SH-SY5Y (cell line): ENCODE measurements at regions not wholly inside any gene's neighbourhood (a gene's known extent, or its start where the extent isn't known, plus 50 kb on each side); places are given as distances from the start of the nearest gene placed in this dataset.

ENCODE experiments used
- GATA2 ChIP-seq: IDR thresholded peaks from 2 replicates; pipeline ENCODE4 v1.6.1; 2011; ENCODE audit warnings: mild to moderate bottlenecking, low read depth, low read length
- GATA3 ChIP-seq: IDR thresholded peaks from 2 replicates; pipeline ENCODE4 v1.6.1; 2011; ENCODE audit warnings: low read depth, mild to moderate bottlenecking, low read length, moderate library complexity

DNA sequence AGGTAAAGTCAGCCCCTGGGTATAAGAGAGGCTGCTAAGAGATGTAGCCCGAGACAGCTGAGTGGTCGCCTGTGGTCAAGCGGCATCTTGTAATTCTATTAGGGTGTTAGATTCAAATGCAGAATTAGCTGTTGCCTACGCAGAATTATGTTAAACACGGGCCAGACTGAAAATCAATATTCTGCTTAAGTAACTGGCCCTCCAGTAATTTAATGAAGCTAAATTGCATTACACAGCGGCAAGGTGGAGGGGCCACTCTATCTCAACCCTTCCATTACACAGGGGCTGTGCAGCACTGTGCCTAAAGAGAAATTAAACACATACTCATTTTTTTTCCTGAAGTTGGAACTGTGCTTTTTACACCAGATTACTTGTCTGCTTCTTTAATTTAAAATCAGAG, 448.5 kb upstream of the MGMT start:
- no peak for TF ChIP-seq GATA2
- no peak for TF ChIP-seq GATA3
